Colon (tissue), 2 donors: ENCODE measurements at regions not wholly inside any gene's neighbourhood (a gene's known extent, or its start where the extent isn't known, plus 50 kb on each side); places are given as distances from the start of the nearest gene placed in this dataset.
"Not testable (repeated sequence)": the region's sequence is repeated elsewhere in the genome, so short reads cannot be mapped to it uniquely, and the experiment has no call there.

ENCODE experiments used
- FAIRE-seq: peaks from 2 replicates; lab custom pipeline; 2012; peaks lifted over from hg19 to GRCh38; lab: Jason Lieb, UNC
- donor health status: control.
- donor health status: control.

- FAIRE-seq = no peak
Measured at GRCh38 chr5:158602981-158603380, 496.7 kb downstream of the EBF1 start.

- FAIRE-seq = no peak
Measured at GRCh38 chr5:158601118-158601517, 498.6 kb downstream of the EBF1 start.

- no peak for FAIRE-seq
Measured at GRCh38 chr5:158600679-158601078, 499.0 kb downstream of the EBF1 start.

- no peak for FAIRE-seq
Measured at GRCh38 chr5:158599157-158599556, 500.6 kb downstream of the EBF1 start.

- no peak for FAIRE-seq
Measured at GRCh38 chr5:158594595-158595242, 505.0 kb downstream of the EBF1 start.

- no peak for FAIRE-seq
Measured at GRCh38 chr5:158593925-158594324, 505.8 kb downstream of the EBF1 start.

GRCh38 chr5:158591301-158591863 lies 508.3 kb downstream of the EBF1 start:
- FAIRE-seq = no peak

- no peak for FAIRE-seq
Measured at GRCh38 chr5:158590746-158591300, 508.9 kb downstream of the EBF1 start.

- FAIRE-seq = no peak
Measured at GRCh38 chr5:158589939-158590338, 509.8 kb downstream of the EBF1 start.

- FAIRE-seq = no peak
Measured at GRCh38 chr5:158588617-158589016, 511.1 kb downstream of the EBF1 start.

- FAIRE-seq = no peak
Measured at GRCh38 chr5:158586054-158586453, 513.7 kb downstream of the EBF1 start.

- FAIRE-seq = not testable (repeated sequence)
Measured at GRCh38 chr5:158582669-158583068, 517.0 kb downstream of the EBF1 start.

GRCh38 chr5:158573829-158574228 lies 525.9 kb downstream of the EBF1 start:
- FAIRE-seq = no peak

GRCh38 chr5:158570502-158570901 lies 529.2 kb downstream of the EBF1 start:
- FAIRE-seq = no peak

GRCh38 chr5:158569534-158569933 lies 530.2 kb downstream of the EBF1 start:
- no peak for FAIRE-seq

GRCh38 chr5:158565017-158565789 lies 534.5 kb downstream of the EBF1 start:
- FAIRE-seq = no peak

- no peak for FAIRE-seq
Measured at GRCh38 chr5:158563760-158564390, 535.8 kb downstream of the EBF1 start.

GRCh38 chr5:158561562-158562190 lies 538.0 kb downstream of the EBF1 start:
- FAIRE-seq = no peak

GRCh38 chr5:158560170-158560569 lies 539.5 kb downstream of the EBF1 start:
- no peak for FAIRE-seq

- no peak for FAIRE-seq
Measured at GRCh38 chr5:158559643-158560042, 540.1 kb downstream of the EBF1 start.

- no peak for FAIRE-seq
Measured at GRCh38 chr5:158559066-158559465, 540.6 kb downstream of the EBF1 start.

- no peak for FAIRE-seq
Measured at GRCh38 chr5:158553962-158554336, 545.8 kb downstream of the EBF1 start.
